PC-9 (cell line): ENCODE measurements at regions not wholly inside any gene's neighbourhood (a gene's known extent, or its start where the extent isn't known, plus 50 kb on each side); places are given as distances from the start of the nearest gene placed in this dataset.
"Not testable (repeated sequence)": the region's sequence is repeated elsewhere in the genome, so short reads cannot be mapped to it uniquely, and the experiment has no call there.

Experiments used
- BruUV-seq: library from RNA; stranded (reverse); fragments of 400-500 nt; replicated peaks from 2 replicates; lab custom pipeline; 2021; lab: Mats Ljungman, UMichigan
- CTCF ChIA-PET: fragments of 300-600 bp; sonication (Branson Sonifier 250); formaldehyde crosslinking; loops from one replicate; lab custom pipeline; 2022; ENCODE audit warnings: antibody characterized with exemption; lab: Charles Lee
- POLR2A ChIA-PET: fragments of 300-600 bp; sonication (Branson Sonifier 250); formaldehyde crosslinking; loops from one replicate; lab custom pipeline; 2022; ENCODE audit warnings: antibody characterized with exemption; ENCODE audit not compliant: unreplicated experiment; lab: Charles Lee
- DNase-seq, 2 experiments: peaks; one replicate each; pipeline versions ENCODE4 v3.0.0 to v3.0.0-alpha.2; 2015 to 2022; ENCODE audit warnings: mixed read lengths in 1 of 2
- H2AFZ ChIP-seq: fragments of 200-600 bp; sonication (generic); 2 replicates; pipeline ENCODE4 v1.8.1; 2017; ENCODE audit warnings: antibody characterized with exemption
- H3F3A ChIP-seq: fragments of 200-600 bp; sonication (generic); 2 replicates; pipeline ENCODE4 v1.8.1; 2017; ENCODE audit warnings: antibody characterized with exemption, mild to moderate bottlenecking, low read depth; ENCODE audit not compliant: insufficient read depth
- H3K27ac ChIP-seq: fragments of 200-600 bp; sonication (generic); 2 replicates; pipeline ENCODE4 v1.6.1; 2016; ENCODE audit warnings: mixed run types
- H3K27me3 ChIP-seq: fragments of 200-600 bp; sonication (generic); 2 replicates; pipeline ENCODE4 v1.6.1; 2016; ENCODE audit warnings: low read depth, mixed run types; ENCODE audit not compliant: insufficient read depth
- H3K36me3 ChIP-seq: fragments of 200-600 bp; sonication (generic); 2 replicates; pipeline ENCODE4 v1.6.1; 2016; ENCODE audit warnings: low read depth, mixed run types
- H3K4me1 ChIP-seq: fragments of 200-600 bp; sonication (generic); replicated peaks from 2 replicates; pipeline ENCODE4 v1.6.1; 2016; ENCODE audit warnings: mixed run types; ENCODE audit not compliant: insufficient read depth
- H3K4me2 ChIP-seq: fragments of 200-600 bp; sonication (generic); 2 replicates; pipeline ENCODE4 v1.6.1; 2017; ENCODE audit warnings: mixed run types
- H3K4me3 ChIP-seq: fragments of 200-600 bp; sonication (generic); 2 replicates; pipeline ENCODE4 v1.6.1; 2016; ENCODE audit warnings: mixed run types
- H3K79me2 ChIP-seq: fragments of 200-600 bp; sonication (generic); 2 replicates; pipeline ENCODE4 v1.6.1; 2017; ENCODE audit warnings: low read depth, mixed run types
- H3K9me2 ChIP-seq: fragments of 200-600 bp; sonication (generic); 2 replicates; pipeline ENCODE4 v1.8.1; 2017; ENCODE audit warnings: mild to moderate bottlenecking; ENCODE audit not compliant: insufficient read depth
- H3K9me3 ChIP-seq: fragments of 200-600 bp; sonication (generic); 2 replicates; pipeline ENCODE4 v1.8.1; 2016; ENCODE audit warnings: low read depth; ENCODE audit not compliant: insufficient read depth
- H4K20me1 ChIP-seq: fragments of 200-600 bp; sonication (generic); 2 replicates; pipeline ENCODE4 v1.8.1; 2017; ENCODE audit not compliant: insufficient read depth
- CTCF ChIP-seq: fragments of 200-600 bp; sonication (generic); conservative IDR thresholded peaks from 2 replicates; pipeline ENCODE4 v1.6.1; 2017; ENCODE audit warnings: mixed run types, antibody characterized with exemption, mild to moderate bottlenecking, moderate library complexity
- EZH2 ChIP-seq: fragments of 200-600 bp; sonication (generic); IDR thresholded peaks from 2 replicates; pipeline ENCODE4 v1.8.0; 2017; ENCODE audit warnings: antibody characterized with exemption, low read depth
- intact Hi-C: fragments of 100-400 bp; cut with micrococcal nuclease; formaldehyde crosslinking; loops from one replicate; pipeline ENCODE4 v1.10.0; 2022; ENCODE audit not compliant: unreplicated experiment

- POLR2A ChIA-PET, result no interaction called here
- Histone ChIP-seq H3K36me3 (no peaks in the 10 kb centered on the region), H3K9me3 (no peaks in the 10 kb centered on the region), H3K79me2 (no peaks in the 10 kb centered on the region), H3K27ac (no peak overlapping the region), H3K4me2 (no peak overlapping the region), H3K27me3 (peaks cover 71% of the 10 kb centered on the region), H3K4me1 (no peaks in the 10 kb centered on the region), H3K9me2 (no peaks in the 10 kb centered on the region), H3F3A (no peaks in the 10 kb centered on the region), H3K4me3 (no peak overlapping the region), H2AFZ (no peak overlapping the region), H4K20me1 (no peaks in the 10 kb centered on the region)
- CTCF ChIA-PET, result no interaction called here
- no peak for TF ChIP-seq CTCF
- TF ChIP-seq EZH2, result no peak
- intact Hi-C loops, result no loop called here
- no peak for DNase-seq
- BruUV-seq, result no TSS peak
These were observed 126.3 kb upstream of the ID2 start for GRCh38 chr2:8555543-8555942.

- H3K9me3 ChIP-seq, result no peaks in the 10 kb centered on the region
- H3K4me2 ChIP-seq, result no peak overlapping the region
- no peaks in the 10 kb centered on the region for H3K79me2 ChIP-seq
- no TSS peak for BruUV-seq
- no peak for DNase-seq
- H3K27ac ChIP-seq, result no peak overlapping the region
- H3K9me2 ChIP-seq, result no peaks in the 10 kb centered on the region
- TF ChIP-seq EZH2, result no peak
- H3K4me3 ChIP-seq, result no peak overlapping the region
- ChIA-PET POLR2A (no interaction called here), CTCF (no interaction called here)
- no peaks in the 10 kb centered on the region for H3K36me3 ChIP-seq
- no peaks in the 10 kb centered on the region for H3F3A ChIP-seq
- H4K20me1 ChIP-seq, result no peaks in the 10 kb centered on the region
- no peak overlapping the region for H2AFZ ChIP-seq
- intact Hi-C loops, result no loop called here
- no peaks in the 10 kb centered on the region for H3K4me1 ChIP-seq
- H3K27me3 ChIP-seq, result peaks cover 57% of the 10 kb centered on the region; the same call in 1 of the 2 replicates
These were observed 123.8 kb upstream of the ID2 start for GRCh38 chr2:8558096-8558495.

GRCh38 chr2:8558956-8559355, 122.9 kb upstream of the ID2 start:
- Histone ChIP-seq H3K9me3 (no peaks in the 10 kb centered on the region), H3K4me2 (no peak overlapping the region), H3K27ac (no peak overlapping the region), H4K20me1 (no peaks in the 10 kb centered on the region), H3K4me3 (no peak overlapping the region), H2AFZ (no peak overlapping the region), H3K79me2 (no peaks in the 10 kb centered on the region), H3K27me3 (peaks cover 56% of the 10 kb centered on the region), H3K4me1 (no peaks in the 10 kb centered on the region), H3K36me3 (no peaks in the 10 kb centered on the region), H3K9me2 (no peaks in the 10 kb centered on the region), H3F3A (no peaks in the 10 kb centered on the region)
- no peak for DNase-seq
- no TSS peak for BruUV-seq
- no peak for TF ChIP-seq EZH2
- TF ChIP-seq CTCF, result no peak
- CTCF ChIA-PET, result no interaction called here
- POLR2A ChIA-PET, result no interaction called here
- intact Hi-C loops, result no loop called here

- Histone ChIP-seq H3K4me2 (no peak overlapping the region), H3K4me3 (no peak overlapping the region), H3K9me2 (no peaks in the 10 kb centered on the region), H3K79me2 (no peaks in the 10 kb centered on the region), H3K4me1 (no peaks in the 10 kb centered on the region), H3K27me3 (peaks cover 57% of the 10 kb centered on the region), H3K36me3 (no peaks in the 10 kb centered on the region), H4K20me1 (no peaks in the 10 kb centered on the region), H3K27ac (no peak overlapping the region), H3K9me3 (no peaks in the 10 kb centered on the region), H3F3A (no peaks in the 10 kb centered on the region), H2AFZ (no peak overlapping the region)
- BruUV-seq, result no TSS peak
- ChIA-PET POLR2A (no interaction called here), CTCF (no interaction called here)
- intact Hi-C loops, result no loop called here
- TF ChIP-seq EZH2 (no peak), CTCF (no peak)
- DNase-seq, result no peak
These were observed 122.1 kb upstream of the ID2 start for GRCh38 chr2:8559805-8560204.

- H3K79me2 ChIP-seq, POLR2A ChIA-PET, H3K4me2 ChIP-seq, H2AFZ ChIP-seq, intact Hi-C loops, DNase-seq, H3K4me1 ChIP-seq, H3K36me3 ChIP-seq, H3F3A ChIP-seq, H3K27ac ChIP-seq, H3K9me3 ChIP-seq, H4K20me1 ChIP-seq, BruUV-seq, H3K9me2 ChIP-seq, H3K4me3 ChIP-seq: not testable (repeated sequence)
- CTCF ChIA-PET, result interaction anchor here (0.6 kb wide), 1 partner anchor 338 kb away, joined by 11 read pairs; no protein-coding TSS in a partner anchor
- peaks cover 65% of the 10 kb centered on the region for H3K27me3 ChIP-seq
These were observed 120.2 kb upstream of the ID2 start for GRCh38 chr2:8561692-8562091.
